GM18499 (cell line): ENCODE measurements at regions not wholly inside any gene's neighbourhood (a gene's known extent, or its start where the extent isn't known, plus 50 kb on each side); places are given as distances from the start of the nearest gene placed in this dataset.
A peak's percentile ranks its signal among the peaks of the same experiment; 100 is the strongest.

Source experiments
- ATAC-seq: cut with Tn5 transposase; IDR thresholded peaks from one replicate; pipeline ENCODE4 v1.9.1; 2021; ENCODE audit warnings: moderate number of reproducible peaks; ENCODE audit not compliant: insufficient read depth, unreplicated experiment

- ATAC-seq: no peak
These were observed 158.2 kb upstream of the PPP2R2B start for GRCh38 chr5:147036691-147037245.

- ATAC-seq: no peak
These were observed 159.1 kb upstream of the PPP2R2B start for GRCh38 chr5:147037515-147038205.

GRCh38 chr5:147040856-147041255, 162.3 kb upstream of the PPP2R2B start:
- ATAC-seq: no peak

GRCh38 chr5:147044572-147045273, 166.2 kb upstream of the PPP2R2B start:
- no peak for ATAC-seq

GRCh38 chr5:147045290-147045689, 166.7 kb upstream of the PPP2R2B start:
- no peak for ATAC-seq

- ATAC-seq: no peak
These were observed 167.7 kb upstream of the PPP2R2B start for GRCh38 chr5:147046281-147046680.

GRCh38 chr5:147046894-147047293, 168.3 kb upstream of the PPP2R2B start:
- no peak for ATAC-seq

GRCh38 chr5:147049764-147050163, 171.2 kb upstream of the PPP2R2B start:
- no peak for ATAC-seq

- ATAC-seq: no peak
These were observed 171.6 kb upstream of the PPP2R2B start for GRCh38 chr5:147050172-147050571.

GRCh38 chr5:147051193-147051592, 172.6 kb upstream of the PPP2R2B start:
- no peak for ATAC-seq

GRCh38 chr5:147052519-147052918, 174.0 kb upstream of the PPP2R2B start:
- ATAC-seq: no peak

- no peak for ATAC-seq
These were observed 176.7 kb upstream of the PPP2R2B start for GRCh38 chr5:147055089-147055826.

- no peak for ATAC-seq
These were observed 177.5 kb upstream of the PPP2R2B start for GRCh38 chr5:147055850-147056566.

- ATAC-seq: no peak
These were observed 177.8 kb upstream of the STK32A start for GRCh38 chr5:147057051-147057450.

- ATAC-seq: no peak
These were observed 173.4 kb upstream of the STK32A start for GRCh38 chr5:147061431-147061830.

- no peak for ATAC-seq
These were observed 172.4 kb upstream of the STK32A start for GRCh38 chr5:147062427-147062826.

- no peak for ATAC-seq
These were observed 170.9 kb upstream of the STK32A start for GRCh38 chr5:147063943-147064342.

GRCh38 chr5:147065071-147065470, 169.8 kb upstream of the STK32A start:
- peak; percentile 76 for ATAC-seq

GRCh38 chr5:147068998-147069397, 165.8 kb upstream of the STK32A start:
- no peak for ATAC-seq

GRCh38 chr5:147072622-147073021, 162.2 kb upstream of the STK32A start:
- ATAC-seq: no peak
